ENCODE measurements at regions not wholly inside any gene's neighbourhood (a gene's known extent, or its start where the extent isn't known, plus 50 kb on each side); places are given as distances from the start of the nearest gene placed in this dataset.

DNA sequence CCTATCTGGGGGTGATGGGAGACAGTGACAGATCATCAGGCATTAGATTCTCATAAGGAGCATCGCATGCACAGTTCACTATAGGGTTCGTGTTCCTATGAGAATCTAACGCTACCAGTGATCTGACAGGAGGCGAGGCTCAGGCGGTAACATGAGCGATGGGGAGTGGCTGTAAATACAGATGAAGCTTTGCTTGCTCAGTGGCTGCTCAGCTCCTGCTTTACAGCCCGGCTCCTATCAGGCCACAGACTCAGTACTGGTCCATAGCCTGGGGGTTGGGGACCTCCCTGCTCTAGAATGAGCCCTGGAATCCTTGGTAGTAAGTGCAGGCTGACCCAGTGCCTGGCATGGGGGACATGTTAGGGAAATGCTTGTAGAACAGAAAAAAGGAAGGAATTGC lies 426.0 kb downstream of the TYW1 start:
- no peak for DNase-seq (ENCODE audit: low spot score)

DNA sequence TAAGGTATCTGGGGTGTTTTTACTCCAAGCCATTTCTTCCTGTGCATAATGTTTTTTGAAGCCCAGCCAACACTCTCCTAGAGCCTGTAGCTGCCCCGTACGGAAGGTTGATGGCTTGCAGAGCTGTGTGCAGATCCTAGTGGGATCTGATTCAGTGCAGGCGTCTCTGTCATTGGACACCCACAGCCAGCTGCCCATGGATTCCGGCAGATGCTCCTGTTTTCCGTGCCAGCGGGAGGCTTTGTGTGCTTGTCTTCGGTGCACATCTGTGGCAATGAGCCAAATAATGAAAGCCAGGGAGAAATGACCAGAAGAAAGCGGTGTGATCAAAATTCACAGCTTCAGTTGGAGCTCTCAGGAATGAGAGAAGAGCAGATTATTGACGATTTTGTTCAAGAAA lies 426.4 kb downstream of the TYW1 start:
- DNase-seq (ENCODE audit: low spot score) = no peak

GRCh38 chr7:67426654-67427053 lies 430.0 kb downstream of the TYW1 start:
- no peak for DNase-seq (ENCODE audit: low spot score)

- DNase-seq (ENCODE audit: low spot score) = no peak
Measured at GRCh38 chr7:67429735-67430134, 433.1 kb downstream of the TYW1 start.

- no peak for DNase-seq (ENCODE audit: low spot score)
Measured at GRCh38 chr7:67432536-67433234, 436.1 kb downstream of the TYW1 start.

DNA sequence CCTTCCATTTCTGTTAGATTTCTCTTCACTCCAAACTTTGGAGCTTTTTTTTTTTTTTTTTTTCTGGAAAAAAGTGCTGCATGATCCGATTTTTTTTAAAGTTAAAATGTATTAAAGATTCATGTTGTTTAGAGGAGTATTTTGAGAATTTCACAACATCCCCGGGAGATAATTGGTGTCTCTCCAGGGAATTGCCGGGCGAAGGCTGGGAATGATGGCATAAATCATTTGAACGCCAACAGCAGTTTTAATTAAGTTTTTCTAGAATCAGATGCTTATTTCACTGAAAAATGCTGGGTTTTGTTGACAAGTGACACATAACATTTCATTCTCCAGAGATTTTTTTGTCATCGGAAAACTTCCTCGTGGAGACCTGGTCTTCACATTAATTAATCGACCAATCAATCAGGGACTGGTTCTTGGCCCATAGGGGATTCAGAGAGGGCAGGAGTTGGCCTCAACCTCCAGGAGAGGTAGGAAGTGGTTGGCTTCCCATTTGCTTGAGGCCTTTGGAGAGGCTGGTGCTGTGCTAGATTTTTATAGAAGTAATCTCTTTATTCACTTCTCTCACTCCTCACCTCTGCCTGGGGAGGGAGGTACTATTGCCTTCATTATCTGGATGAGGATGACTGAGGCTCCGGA lies 439.4 kb downstream of the TYW1 start:
- no peak for DNase-seq (ENCODE audit: low spot score)

- DNase-seq (ENCODE audit: low spot score) = no peak
Measured at GRCh38 chr7:67438198-67438882, 441.7 kb downstream of the TYW1 start.

DNA sequence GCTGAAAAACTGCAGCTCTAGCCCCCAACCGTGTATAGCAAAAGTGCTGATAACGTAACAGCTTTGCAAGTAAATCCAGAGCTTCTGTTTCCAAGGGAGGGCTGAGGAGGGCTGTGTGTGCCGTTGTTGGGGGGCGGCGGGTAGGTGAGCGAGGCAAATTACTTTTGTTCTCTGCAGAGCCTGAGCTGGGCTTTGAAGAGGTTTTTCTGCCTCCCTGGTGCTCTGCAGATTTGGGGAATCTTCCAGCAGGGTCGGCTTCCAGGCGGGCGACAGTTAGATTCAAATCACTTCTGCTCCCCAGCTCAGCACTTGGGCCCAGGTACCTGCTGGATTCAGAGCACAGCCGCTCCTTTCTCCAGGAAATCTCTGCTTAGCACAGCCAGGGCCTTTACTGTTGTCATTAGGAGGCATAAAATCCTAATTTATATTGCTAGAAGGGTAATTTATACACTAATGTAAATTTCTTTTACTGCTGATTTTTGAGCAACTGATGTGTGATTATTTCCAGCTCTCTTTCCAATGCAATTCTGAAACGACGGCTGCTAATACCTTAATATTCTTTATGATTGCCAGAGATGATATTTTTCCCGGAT lies 442.4 kb downstream of the TYW1 start:
- no peak for DNase-seq (ENCODE audit: low spot score)

DNA sequence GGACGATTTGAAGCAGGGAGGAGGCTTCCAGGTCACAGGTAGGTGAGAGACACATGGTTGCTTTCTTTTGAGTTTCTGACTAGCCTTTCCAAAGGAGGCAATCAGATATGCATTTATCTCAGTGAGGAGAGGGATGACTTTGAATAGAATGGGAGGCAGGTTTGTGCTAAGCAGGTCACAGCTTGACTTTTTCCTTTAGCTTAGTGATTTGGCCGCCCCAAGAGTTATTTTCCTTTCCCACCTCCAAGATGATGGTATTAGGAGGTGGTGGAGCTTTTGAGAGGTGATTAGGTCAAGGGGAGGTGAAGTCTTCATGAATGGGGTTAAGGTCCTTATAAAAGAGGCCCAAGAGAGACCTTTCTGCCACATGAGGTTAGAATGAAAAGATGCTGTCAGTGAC lies 443.7 kb downstream of the TYW1 start:
- DNase-seq (ENCODE audit: low spot score) = no peak

GRCh38 chr7:67445728-67446127 lies 449.1 kb downstream of the TYW1 start:
- DNase-seq (ENCODE audit: low spot score) = no peak

- DNase-seq (ENCODE audit: low spot score) = no peak
Measured at GRCh38 chr7:67447297-67447696, 450.7 kb downstream of the TYW1 start.

DNA sequence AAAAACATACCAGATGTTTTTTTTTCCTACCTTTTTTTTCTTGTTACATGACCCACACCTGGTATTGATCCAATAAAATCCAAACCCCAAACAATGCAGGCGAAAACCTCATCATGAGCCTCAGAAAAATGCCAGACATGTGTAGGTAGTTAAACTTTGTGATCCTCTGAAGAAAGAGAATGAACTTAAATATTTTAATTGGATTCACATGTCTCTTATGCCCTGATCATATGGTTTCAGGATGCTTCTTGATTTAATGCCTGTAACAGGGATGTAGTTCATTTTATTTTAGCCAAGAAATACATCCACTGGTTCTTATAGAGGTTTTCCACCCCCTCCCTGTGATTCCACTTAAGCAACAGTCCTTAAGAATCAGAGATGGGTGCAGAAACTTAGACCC lies 451.6 kb downstream of the TYW1 start:
- DNase-seq (ENCODE audit: low spot score) = no peak

- DNase-seq (ENCODE audit: low spot score) = no peak
Measured at GRCh38 chr7:67450171-67450570, 453.5 kb downstream of the TYW1 start.

DNA sequence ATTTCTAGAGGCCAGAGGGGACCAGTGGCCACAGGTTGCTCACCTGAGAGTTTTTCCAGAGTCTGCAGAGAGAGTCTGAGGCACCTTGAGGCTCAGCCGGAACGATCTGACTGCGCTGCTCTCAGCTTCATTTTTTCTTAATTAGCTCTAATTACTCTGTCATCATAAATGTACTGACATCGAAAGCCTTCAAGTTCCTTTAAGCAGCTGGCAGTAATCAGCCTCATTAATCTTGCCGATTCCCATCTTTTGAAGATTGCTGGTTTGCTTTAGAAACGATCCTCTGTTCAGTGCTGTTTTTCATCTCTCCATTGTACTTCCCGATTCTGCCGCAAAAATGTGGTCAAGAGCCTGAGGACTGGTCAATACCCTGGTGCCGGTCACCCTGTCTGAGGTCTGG lies 454.7 kb downstream of the TYW1 start:
- DNase-seq (ENCODE audit: low spot score) = no peak

DNA sequence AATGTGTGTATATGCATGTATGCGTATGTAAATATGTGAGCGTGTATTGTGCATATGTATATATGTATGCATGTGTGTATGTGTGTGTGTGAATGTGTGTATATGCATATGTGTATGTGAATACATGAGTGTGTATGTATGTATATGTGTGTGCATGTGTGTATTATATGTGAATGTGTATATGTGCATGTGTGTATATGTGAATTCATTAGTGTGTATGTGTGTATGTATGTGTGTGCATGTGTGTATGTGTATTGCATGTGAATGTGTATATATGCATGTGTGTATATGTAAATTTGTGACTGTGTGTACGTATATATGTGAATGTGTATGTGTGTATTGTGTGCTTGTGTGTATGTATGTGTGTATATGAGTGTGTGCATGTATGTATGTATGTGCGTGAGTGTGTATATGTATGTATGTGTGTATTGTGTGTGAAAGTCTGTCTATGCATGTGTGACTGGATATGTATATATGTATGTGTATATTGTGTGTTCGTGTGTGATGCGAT lies 455.9 kb downstream of the TYW1 start:
- no peak for DNase-seq (ENCODE audit: low spot score)

DNA sequence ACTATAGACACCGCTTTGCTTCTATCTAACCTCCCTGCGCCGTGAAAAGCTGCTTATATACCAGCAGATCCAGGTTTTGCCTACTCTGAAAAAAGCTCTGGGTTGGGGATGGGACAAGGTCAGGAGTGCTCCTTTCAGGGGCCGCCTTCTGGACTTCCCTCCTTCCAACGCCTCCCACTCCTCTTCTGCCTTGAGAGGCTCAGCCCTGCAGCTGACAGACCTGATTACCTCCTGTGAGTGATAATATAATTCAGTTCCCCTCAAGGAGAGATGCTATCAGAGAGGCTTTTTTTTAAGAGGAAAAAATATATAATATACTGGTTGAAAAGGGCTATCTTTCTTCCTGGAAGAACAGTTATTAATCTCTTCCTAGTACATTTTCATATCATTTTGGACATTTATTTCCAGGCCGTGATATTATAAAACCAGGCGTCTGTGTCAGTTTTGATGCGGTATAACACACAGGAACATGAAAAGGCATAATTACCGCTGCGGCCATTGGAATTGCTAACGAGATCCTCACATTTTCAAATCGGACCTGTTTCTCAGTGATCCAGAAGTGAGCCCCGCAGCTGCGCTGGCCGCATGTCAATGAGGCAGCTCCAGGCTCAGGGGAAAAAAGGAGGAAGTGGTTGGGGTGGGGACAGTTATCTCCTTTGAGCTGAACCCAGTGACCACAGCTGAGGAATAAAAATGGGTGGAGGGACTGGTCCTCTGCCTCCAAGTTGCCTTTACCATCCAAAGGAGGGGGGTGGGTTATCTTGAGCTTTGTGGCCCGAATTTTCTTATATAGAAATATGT lies 457.1 kb downstream of the TYW1 start:
- no peak for DNase-seq (ENCODE audit: low spot score)

GRCh38 chr7:67455508-67455907 lies 458.9 kb downstream of the TYW1 start:
- DNase-seq (ENCODE audit: low spot score) = no peak

- no peak for DNase-seq (ENCODE audit: low spot score)
Measured at GRCh38 chr7:67462781-67463191, 466.2 kb downstream of the TYW1 start.

DNA sequence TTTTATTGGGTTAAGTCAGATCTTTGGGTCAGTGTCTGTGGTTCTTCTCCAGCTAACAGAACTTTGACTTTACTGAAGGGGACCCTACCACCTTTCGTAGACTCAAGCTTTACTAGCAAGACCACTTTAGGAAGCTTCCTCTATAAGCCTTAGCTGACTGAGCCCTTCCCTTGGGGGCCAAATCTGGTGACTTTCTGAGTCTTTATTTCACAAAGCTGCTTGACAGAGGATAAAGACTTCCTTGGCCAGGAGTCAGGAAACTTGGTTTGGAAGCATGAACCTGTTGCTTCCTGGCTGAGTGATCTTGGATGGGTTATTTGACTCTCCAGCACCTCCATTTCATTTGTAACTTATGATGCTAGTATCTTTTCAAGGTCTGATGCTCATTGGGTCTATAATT lies 466.7 kb downstream of the TYW1 start:
- no peak for DNase-seq (ENCODE audit: low spot score)

GRCh38 chr7:67463983-67464382 lies 467.4 kb downstream of the TYW1 start:
- no peak for DNase-seq (ENCODE audit: low spot score)

GRCh38 chr7:67466109-67466508 lies 469.5 kb downstream of the TYW1 start:
- no peak for DNase-seq (ENCODE audit: low spot score)

- no peak for DNase-seq (ENCODE audit: low spot score)
Measured at GRCh38 chr7:67470256-67470751, 473.7 kb downstream of the TYW1 start.

All from CD4-positive, alpha-beta T cell treated with Interleukin-2 at 100 ng/mL for 4 hours (primary cell).